Esophagus squamous epithelium (tissue), 4 donors: ENCODE measurements at regions not wholly inside any gene's neighbourhood (a gene's known extent, or its start where the extent isn't known, plus 50 kb on each side); places are given as distances from the start of the nearest gene placed in this dataset.

Experiments
- POLR2A ChIP-seq, 4 donors: fragments of 450-650 bp; IDR thresholded peaks; one replicate each; pipeline ENCODE4 v1.6.1; 2017; ENCODE audit warnings: antibody characterized with exemption in 4 of 4, mild to moderate bottlenecking in 4 of 4, moderate library complexity in 3 of 4
- TF ChIP-seq, protein P1 (sequence below), 6 experiments: fragments of 450-650 bp in 4 of 6; fragments of 200-600 bp in 2 of 6; sonication (generic) in 2 of 6; IDR thresholded peaks; one replicate each; pipeline ENCODE4 v1.5.1; 2016 to 2019; ENCODE audit warnings: antibody characterized with exemption in 6 of 6, mild to moderate bottlenecking in 4 of 6, moderate library complexity in 4 of 6

DNA sequence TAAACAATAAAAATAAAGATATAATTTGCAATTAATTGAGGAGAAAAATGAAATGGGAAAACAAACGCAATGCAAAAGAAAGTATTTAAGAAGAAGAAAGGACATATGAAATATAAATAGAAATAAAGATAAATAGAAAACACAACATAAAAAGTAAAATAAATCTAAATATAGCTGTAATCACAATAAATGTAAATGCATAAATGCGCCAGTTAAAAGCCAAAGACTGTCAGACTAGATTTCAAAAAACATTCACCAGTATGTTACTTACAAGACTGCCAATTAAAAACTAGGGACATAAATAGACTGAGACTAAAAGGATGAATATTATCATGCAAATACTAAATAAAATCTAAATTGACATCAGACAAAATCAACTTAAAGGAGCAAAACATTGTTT, 102.4 kb downstream of the KDR start:
- TF ChIP-seq, protein P1, sequence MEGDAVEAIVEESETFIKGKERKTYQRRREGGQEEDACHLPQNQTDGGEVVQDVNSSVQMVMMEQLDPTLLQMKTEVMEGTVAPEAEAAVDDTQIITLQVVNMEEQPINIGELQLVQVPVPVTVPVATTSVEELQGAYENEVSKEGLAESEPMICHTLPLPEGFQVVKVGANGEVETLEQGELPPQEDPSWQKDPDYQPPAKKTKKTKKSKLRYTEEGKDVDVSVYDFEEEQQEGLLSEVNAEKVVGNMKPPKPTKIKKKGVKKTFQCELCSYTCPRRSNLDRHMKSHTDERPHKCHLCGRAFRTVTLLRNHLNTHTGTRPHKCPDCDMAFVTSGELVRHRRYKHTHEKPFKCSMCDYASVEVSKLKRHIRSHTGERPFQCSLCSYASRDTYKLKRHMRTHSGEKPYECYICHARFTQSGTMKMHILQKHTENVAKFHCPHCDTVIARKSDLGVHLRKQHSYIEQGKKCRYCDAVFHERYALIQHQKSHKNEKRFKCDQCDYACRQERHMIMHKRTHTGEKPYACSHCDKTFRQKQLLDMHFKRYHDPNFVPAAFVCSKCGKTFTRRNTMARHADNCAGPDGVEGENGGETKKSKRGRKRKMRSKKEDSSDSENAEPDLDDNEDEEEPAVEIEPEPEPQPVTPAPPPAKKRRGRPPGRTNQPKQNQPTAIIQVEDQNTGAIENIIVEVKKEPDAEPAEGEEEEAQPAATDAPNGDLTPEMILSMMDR (IDR thresholded peaks at IDR 0.05): no peak
- no peak for TF ChIP-seq POLR2A (IDR thresholded peaks at IDR 0.05)
